UCSD-AML1 (cell line): ENCODE measurements at regions not wholly inside any gene's neighbourhood (a gene's known extent, or its start where the extent isn't known, plus 50 kb on each side); places are given as distances from the start of the nearest gene placed in this dataset.
"Not testable (repeated sequence)": the region's sequence is repeated elsewhere in the genome, so short reads cannot be mapped to it uniquely, and the experiment has no call there.

Source experiments
- DNase-seq: peaks from one replicate; lab custom pipeline; 2025; ENCODE audit not compliant: unreplicated experiment; lab: John Stamatoyannopoulos, UW

GRCh38 chr20:52054123-52054522 is 137.5 kb downstream of the ZFP64 start:
- DNase-seq, result no peak

DNA sequence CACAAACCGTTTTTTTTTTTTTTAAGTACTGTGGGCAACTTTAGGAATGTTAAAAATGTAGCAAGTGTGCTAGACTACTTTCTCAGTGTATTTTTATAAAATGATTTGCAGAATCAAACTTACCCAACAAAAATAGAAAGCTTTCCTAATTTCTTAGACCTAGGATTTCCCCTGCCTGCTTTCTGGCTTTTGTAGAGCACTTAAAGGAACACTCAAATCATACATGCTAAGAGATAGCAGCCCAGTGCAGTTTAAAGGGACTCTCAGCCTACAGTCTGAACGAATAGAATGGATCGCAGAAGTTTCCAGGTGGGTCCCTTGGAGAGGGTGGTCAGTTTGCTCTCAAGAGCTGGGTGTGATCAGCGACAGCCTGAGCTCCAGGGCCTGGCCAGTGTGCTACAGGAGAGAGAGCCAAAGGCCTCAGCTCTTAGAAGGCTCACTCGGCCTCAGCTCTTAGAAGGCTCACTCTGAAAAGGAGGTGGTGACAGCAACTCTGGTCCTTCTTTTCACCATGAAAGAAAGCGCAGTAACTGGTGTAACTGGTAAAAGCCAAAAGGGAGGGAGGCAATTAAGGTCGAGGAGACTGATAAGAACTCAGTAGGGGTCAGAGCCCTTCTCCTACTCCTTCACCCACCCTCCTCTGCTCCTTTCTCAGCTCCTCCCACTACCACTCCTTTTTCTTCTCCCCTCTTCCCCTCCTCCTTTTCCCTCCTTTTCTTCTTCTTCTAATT is 142.4 kb downstream of the ZFP64 start:
- no peak for DNase-seq

- DNase-seq, result peak; percentile 13
Observed at GRCh38 chr20:52047811-52048764, 143.5 kb downstream of the ZFP64 start.

DNA sequence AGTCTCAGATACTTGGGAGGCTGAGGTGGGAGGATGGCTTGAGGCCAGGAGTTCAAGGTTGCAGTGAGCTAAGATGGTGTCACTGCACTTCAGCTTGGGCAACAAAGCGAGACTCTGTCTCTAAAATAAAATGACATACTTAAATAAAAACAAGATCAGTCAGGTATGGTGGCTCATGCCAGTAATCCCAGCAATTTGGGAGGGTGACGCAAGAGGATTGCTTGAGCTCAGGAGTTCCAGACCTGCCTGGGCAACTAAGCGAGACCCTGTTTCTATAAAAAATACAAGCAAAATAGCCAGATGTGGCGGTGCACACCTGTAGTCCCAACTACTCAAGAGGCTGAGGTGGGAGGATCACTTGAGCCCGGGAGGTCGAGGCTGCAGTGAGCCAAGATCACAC is 149.6 kb downstream of the ZFP64 start:
- DNase-seq, result no peak

DNA sequence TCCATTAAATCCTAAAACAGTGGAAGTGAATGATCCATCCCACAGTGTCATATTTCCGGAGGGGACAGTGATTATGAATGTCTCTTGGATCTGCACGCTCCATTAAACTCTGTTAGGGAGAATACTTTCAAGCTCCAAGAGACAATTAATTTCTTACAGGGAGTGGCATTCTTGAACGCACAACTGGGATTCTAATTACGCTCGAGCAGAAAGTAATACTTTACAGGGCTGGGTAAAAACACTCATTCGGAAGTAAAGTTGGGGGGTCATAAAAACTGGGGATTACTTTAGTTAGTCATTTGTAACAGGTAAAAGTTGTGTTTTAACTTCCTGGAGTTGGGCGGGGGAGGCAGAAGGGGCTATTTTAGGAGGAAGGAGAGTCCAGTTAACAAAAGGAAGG is 151.8 kb downstream of the ZFP64 start:
- no peak for DNase-seq

GRCh38 chr20:52038632-52039031 is 152.9 kb downstream of the ZFP64 start:
- DNase-seq, result not testable (repeated sequence)

GRCh38 chr20:52037370-52037769 is 154.2 kb downstream of the ZFP64 start:
- no peak for DNase-seq

DNA sequence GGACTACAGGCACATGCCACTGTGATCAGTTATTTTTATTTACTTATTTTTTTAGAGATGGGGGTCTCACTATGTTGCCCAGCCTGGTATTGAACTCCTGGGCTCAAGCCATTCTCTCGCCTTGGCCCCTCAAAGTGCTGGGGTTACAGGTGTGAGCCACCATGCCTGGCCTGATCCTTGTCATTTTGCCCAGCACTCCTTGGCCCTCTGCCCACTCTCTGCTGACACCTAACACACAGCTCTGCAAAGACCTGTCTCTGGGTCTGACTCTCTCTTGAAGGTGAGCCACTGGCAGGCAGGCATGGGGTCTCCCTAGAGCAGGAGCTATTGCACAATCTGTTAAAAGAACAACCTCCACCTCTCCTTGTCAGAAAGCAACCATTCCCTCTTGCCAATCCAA is 155.6 kb downstream of the ZFP64 start:
- DNase-seq, result no peak

DNA sequence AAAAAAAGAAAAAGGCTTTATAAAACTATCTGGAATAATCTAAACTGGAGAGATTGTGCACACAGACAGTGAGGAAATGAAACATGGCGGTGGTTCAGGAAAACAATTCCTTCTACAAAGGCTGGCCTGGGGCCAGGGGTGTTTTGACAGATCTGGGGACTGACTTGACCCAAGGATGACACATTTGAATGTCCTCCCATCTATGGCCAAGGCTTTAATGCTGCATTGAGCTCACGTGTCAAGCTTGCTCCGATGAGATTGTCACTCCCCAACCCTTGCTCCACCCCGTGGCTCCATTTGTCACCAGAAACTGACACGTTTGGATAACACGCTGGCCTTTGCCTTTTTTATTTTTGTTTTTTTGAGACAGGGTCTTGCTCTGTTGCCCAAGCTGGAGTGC is 156.1 kb downstream of the ZFP64 start:
- DNase-seq, result no peak

DNA sequence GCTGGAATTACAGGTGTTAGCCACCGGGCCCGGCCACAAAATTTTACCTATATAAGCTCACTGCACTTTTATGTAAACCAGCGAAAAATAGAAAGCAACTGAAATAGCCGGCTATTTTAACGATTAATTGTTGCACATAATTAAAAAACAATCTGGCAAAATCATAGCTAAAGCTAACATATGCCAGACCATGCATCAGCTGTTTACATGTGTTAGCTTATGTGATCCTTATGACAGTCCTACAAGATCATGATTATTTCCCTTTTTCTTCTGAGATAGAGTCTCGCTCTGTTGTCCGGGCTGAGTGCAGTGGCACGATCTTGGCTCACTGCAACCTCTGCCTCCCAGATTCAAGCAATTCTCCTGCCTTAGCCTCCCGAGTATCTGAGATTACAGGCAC is 157.0 kb downstream of the ZFP64 start:
- no peak for DNase-seq

DNA sequence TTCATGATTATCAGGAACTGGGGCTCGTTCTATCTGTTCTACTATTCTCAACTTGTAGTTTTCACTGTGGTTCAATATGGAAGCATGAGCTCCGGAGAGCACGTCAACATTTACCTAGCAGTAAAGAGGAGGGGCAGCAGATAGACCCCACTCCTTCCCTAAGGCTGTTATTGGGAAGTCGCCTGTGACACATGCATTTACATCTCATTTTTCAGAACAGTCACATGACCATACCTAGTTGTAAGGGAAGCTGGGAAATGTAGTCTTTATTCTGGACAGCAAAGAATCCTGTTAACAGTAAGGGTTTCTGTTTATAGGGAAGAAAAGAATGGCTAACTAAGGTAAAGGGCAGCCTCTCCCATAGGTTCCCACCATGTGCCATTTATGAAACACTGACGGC is 158.3 kb downstream of the ZFP64 start:
- DNase-seq, result no peak

DNA sequence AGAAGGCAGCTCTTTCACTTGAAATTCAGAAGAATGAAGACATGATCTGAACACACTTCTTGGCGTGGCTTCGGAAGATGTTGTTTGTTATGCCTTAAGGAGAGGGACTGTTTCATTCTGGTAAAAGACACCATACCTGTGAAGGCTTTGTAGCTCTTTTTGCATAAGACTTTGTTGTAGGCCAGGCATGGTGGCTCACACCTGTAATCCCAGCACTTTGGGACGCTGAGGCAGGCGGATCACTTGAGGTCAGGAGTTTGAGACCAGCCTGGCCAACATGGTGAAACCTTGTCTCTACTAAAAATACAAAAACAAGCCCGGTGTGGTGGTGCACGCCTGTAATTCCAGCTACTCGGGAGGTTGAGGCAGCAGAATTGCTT is 159.3 kb downstream of the ZFP64 start:
- DNase-seq, result not testable (repeated sequence)

GRCh38 chr20:52031563-52032303 is 159.8 kb downstream of the ZFP64 start:
- DNase-seq, result no peak

- no peak for DNase-seq
Observed at GRCh38 chr20:52031206-52031562, 160.4 kb downstream of the ZFP64 start.

DNA sequence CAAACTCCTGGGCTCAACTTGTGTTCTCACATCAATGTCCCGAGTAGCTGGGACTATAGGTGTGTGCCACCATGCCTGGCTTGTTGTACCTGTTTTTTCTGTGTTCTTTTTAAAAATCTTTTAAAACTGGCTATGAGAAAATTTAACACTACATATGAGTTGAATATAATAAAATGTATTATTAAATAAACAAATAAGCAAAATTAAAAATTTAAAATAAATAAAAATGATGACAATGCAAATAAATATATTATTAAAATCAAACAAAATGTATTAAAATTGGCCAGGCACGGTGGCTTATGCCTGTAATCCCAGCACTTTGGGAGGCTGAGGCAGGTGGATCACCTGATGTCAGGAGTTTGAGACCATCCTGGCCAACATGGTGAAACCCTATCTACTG is 162.4 kb downstream of the ZFP64 start:
- not testable (repeated sequence) for DNase-seq

DNA sequence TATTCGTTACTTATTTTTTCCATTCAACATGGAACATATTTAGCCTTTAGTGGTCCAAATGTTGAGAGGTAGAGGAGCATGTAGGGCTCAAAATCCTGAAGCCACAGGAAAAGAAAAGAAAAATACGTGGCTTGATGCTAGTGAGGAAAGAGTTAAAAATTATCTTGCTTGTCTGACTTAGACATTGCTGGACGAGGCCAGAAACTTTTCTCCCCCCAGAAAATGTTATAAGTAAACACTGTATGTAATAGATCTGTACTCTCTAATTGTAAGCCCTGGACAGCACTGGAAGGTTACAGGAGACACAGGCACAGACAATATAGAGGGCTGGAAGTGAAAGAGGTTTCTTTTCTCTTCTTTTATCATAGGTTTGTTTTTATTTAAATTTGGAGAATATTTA is 165.6 kb downstream of the ZFP64 start:
- no peak for DNase-seq

- no peak for DNase-seq
Observed at GRCh38 chr20:52019313-52019712, 172.3 kb downstream of the ZFP64 start.

GRCh38 chr20:52017669-52018317 is 173.8 kb downstream of the ZFP64 start:
- DNase-seq, result no peak

DNA sequence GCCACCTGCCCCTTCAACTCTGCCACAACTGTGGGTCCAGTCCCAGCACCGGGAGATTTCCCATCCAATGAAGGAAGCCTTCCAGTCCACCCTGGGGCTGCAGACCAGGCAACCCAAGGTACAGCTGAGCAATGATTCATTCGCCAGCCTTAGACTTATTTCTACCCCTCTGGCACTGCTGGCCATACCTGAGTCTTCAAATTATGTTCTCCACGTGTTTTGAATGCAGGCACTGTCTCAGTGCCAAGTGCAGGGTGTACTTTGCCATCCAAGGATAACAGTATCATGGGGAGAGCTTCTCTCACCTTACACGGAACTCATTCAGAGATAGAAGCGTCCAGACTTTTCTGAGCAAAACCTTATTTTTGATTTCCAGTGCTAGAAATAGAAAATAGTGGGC is 175.6 kb downstream of the ZFP64 start:
- no peak for DNase-seq

DNA sequence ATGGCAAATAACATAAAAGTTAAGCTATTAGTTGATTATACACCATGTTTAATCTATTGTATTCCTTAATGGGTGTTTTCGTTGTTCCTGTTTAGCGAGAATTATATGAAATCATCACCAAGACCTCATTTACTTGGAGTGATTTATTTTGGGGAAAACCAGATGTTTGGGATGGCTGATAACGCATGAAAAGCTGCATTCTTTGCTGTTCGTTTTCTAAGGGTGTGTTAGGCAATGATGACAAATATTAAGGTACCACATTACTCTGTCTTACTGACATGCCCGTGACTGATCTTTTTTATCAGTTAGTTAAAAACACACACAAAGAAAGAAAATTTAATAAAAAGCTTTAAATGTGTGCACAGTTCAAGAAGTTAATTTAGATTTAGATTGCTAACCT is 176.4 kb downstream of the ZFP64 start:
- DNase-seq, result no peak

DNA sequence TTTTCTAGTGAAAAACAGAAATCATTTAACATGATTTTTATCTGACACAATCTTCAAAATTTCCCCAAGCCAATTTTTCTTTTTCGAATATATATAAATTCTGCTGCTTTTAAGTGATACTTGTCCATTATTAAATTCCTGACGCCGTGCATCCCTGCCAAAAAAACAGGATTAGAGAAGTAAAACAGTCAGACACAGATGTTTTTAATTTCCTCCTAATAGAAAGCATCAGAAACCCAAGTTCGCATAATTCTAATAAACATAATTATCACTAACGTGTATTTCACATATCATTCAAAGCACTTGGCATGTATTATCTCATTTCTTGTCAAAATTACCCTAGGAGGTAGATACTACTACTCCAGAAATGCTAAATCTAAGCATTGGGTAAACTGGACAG is 179.5 kb downstream of the ZFP64 start:
- DNase-seq, result no peak
